ENCODE measurements at regions not wholly inside any gene's neighbourhood (a gene's known extent, or its start where the extent isn't known, plus 50 kb on each side); places are given as distances from the start of the nearest gene placed in this dataset.
"Not testable (repeated sequence)": the region's sequence is repeated elsewhere in the genome, so short reads cannot be mapped to it uniquely, and the experiment has no call there.

- DNase-seq: no peak
Measured at GRCh38 chr18:70709144-70709543, 420.3 kb downstream of the SOCS6 start.

- DNase-seq: no peak
Measured at GRCh38 chr18:70705831-70706416, 417.1 kb downstream of the SOCS6 start.

- no peak for DNase-seq
Measured at GRCh38 chr18:70700496-70700895, 411.7 kb downstream of the SOCS6 start.

GRCh38 chr18:70698574-70698973, 409.7 kb downstream of the SOCS6 start:
- DNase-seq: no peak

GRCh38 chr18:70693246-70693645, 404.4 kb downstream of the SOCS6 start:
- no peak for DNase-seq

- DNase-seq: not testable (repeated sequence)
Measured at GRCh38 chr18:70689765-70690164, 400.9 kb downstream of the SOCS6 start.

- DNase-seq: no peak
Measured at GRCh38 chr18:70688286-70688685, 399.4 kb downstream of the SOCS6 start.

- DNase-seq: no peak
Measured at GRCh38 chr18:70684821-70685220, 396.0 kb downstream of the SOCS6 start.

- no peak for DNase-seq
Measured at GRCh38 chr18:70683263-70683662, 394.4 kb downstream of the SOCS6 start.

- no peak for DNase-seq
Measured at GRCh38 chr18:70674896-70675295, 386.1 kb downstream of the SOCS6 start.

GRCh38 chr18:70673831-70674230, 385.0 kb downstream of the SOCS6 start:
- no peak for DNase-seq

GRCh38 chr18:70672581-70672980, 383.7 kb downstream of the SOCS6 start:
- no peak for DNase-seq

- DNase-seq: no peak
Measured at GRCh38 chr18:70671889-70672565, 383.2 kb downstream of the SOCS6 start.

GRCh38 chr18:70666936-70667335, 378.1 kb downstream of the SOCS6 start:
- no peak for DNase-seq

- DNase-seq: no peak
Measured at GRCh38 chr18:70663141-70663540, 374.3 kb downstream of the SOCS6 start.

- no peak for DNase-seq
Measured at GRCh38 chr18:70662588-70662987, 373.7 kb downstream of the SOCS6 start.

- DNase-seq: no peak
Measured at GRCh38 chr18:70659036-70659925, 370.4 kb downstream of the SOCS6 start.

- DNase-seq: no peak
Measured at GRCh38 chr18:70653671-70654070, 364.8 kb downstream of the SOCS6 start.

- no peak for DNase-seq
Measured at GRCh38 chr18:70650878-70651277, 362.0 kb downstream of the SOCS6 start.

GRCh38 chr18:70649683-70650082, 360.8 kb downstream of the SOCS6 start:
- DNase-seq: no peak

GRCh38 chr18:70645971-70646370, 357.1 kb downstream of the SOCS6 start:
- DNase-seq: no peak

GRCh38 chr18:70643812-70644211, 355.0 kb downstream of the SOCS6 start:
- no peak for DNase-seq

- DNase-seq: no peak
Measured at GRCh38 chr18:70641156-70641775, 352.4 kb downstream of the SOCS6 start.
